SK-N-SH (cell line): ENCODE measurements at regions not wholly inside any gene's neighbourhood (a gene's known extent, or its start where the extent isn't known, plus 50 kb on each side); places are given as distances from the start of the nearest gene placed in this dataset.

ENCODE experiments used
- CTCF ChIA-PET: fragments of 300-600, 350-600 bp; formaldehyde crosslinking; extraction: SDS; loops from one replicate; lab custom pipeline; 2021; lab: Yijun Ruan, JAX
- POLR2A ChIA-PET: fragments of 350-600 bp; sonication (Branson Sonifier 250); formaldehyde crosslinking; extraction: SDS; loops from one replicate; lab custom pipeline; 2020; ENCODE audit warnings: antibody characterized with exemption, inconsistent platforms; lab: Yijun Ruan, JAX
- DNase-seq: peaks from one replicate; pipeline ENCODE4 v3.0.0; 2012
- H2AFZ ChIP-seq: fragments of 200-600 bp; sonication (generic); 2 replicates; pipeline ENCODE4 v1.8.1; 2016; ENCODE audit warnings: antibody characterized with exemption, mild to moderate bottlenecking, low read depth
- H3F3A ChIP-seq: fragments of 200-600 bp; sonication (generic); replicated peaks from 2 replicates; pipeline ENCODE3; 2016; ENCODE audit warnings: antibody characterized with exemption, mild to moderate bottlenecking; ENCODE audit not compliant: insufficient read depth
- H3K27ac ChIP-seq, 2 experiments: fragments of 200-500 bp in 1 of 2; fragments of 200-600 bp in 1 of 2; sonication (Bioruptor generic) in 1 of 2; sonication (generic), shearing (Covaris generic) in 1 of 2; 2 replicates each; pipeline versions ENCODE4 v1.5.1 to v1.6.1; 2014 to 2016; ENCODE audit warnings: low read depth in 2 of 2, inconsistent platforms in 1 of 2, low read length in 1 of 2, mild to moderate bottlenecking in 1 of 2, mixed read lengths in 1 of 2
- H3K27me3 ChIP-seq: fragments of 200-600 bp; sonication (generic), shearing (Covaris generic); 2 replicates; pipeline ENCODE4 v1.6.1; 2016; ENCODE audit warnings: mixed run types; ENCODE audit not compliant: insufficient read depth
- H3K36me3 ChIP-seq, 2 experiments: fragments of 200-500 bp in 1 of 2; fragments of 200-600 bp in 1 of 2; sonication (Bioruptor generic) in 1 of 2; sonication (generic) in 1 of 2; replicated peaks in 1 of 2; 2 replicates each; pipeline versions ENCODE3 to v1.5.1; 2014 to 2016; ENCODE audit warnings: low read length in 1 of 2, mild to moderate bottlenecking in 1 of 2; ENCODE audit not compliant: insufficient read depth in 2 of 2, control insufficient read depth in 1 of 2
- H3K4me1 ChIP-seq, 2 experiments: fragments of 200-500 bp in 1 of 2; fragments of 200-600 bp in 1 of 2; sonication (Bioruptor generic) in 1 of 2; sonication (generic), shearing (Covaris generic) in 1 of 2; 2 replicates each; pipeline versions ENCODE4 v1.5.1 to v1.6.1; 2014 to 2016; ENCODE audit warnings: low read depth in 1 of 2, low read length in 1 of 2, mixed run types in 1 of 2; ENCODE audit not compliant: insufficient read depth in 2 of 2, control insufficient read depth in 1 of 2
- H3K4me2 ChIP-seq: fragments of 200-600 bp; sonication (generic), shearing (Covaris generic); 2 replicates; pipeline ENCODE4 v1.6.1; 2017; ENCODE audit warnings: mixed run types
- H3K4me3 ChIP-seq, 2 experiments: fragments of 200-500 bp in 1 of 2; fragments of 200-600 bp in 1 of 2; sonication (Bioruptor generic) in 1 of 2; sonication (generic), shearing (Covaris generic) in 1 of 2; 2 replicates each; pipeline versions ENCODE4 v1.5.1 to v1.8.1; 2014 to 2016; ENCODE audit warnings: low read depth in 2 of 2, inconsistent platforms in 1 of 2, low read length in 1 of 2, mild to moderate bottlenecking in 1 of 2, mixed read lengths in 1 of 2, moderate library complexity in 1 of 2
- H3K79me2 ChIP-seq: fragments of 200-600 bp; sonication (generic); 2 replicates; pipeline ENCODE4 v1.8.1; 2017; ENCODE audit warnings: mild to moderate bottlenecking; ENCODE audit not compliant: insufficient read depth
- H3K9ac ChIP-seq: fragments of 200-600 bp; sonication (generic); 2 replicates; pipeline ENCODE4 v1.6.1; 2017; ENCODE audit warnings: mixed run types
- H3K9me2 ChIP-seq: fragments of 200-600 bp; sonication (generic); 2 replicates; pipeline ENCODE4 v1.6.1; 2017; ENCODE audit warnings: mixed run types
- H3K9me3 ChIP-seq: fragments of 200-600 bp; sonication (generic); 2 replicates; pipeline ENCODE4 v1.6.1; 2017; ENCODE audit warnings: mixed run types, mild to moderate bottlenecking, moderate library complexity
- H4K20me1 ChIP-seq: fragments of 200-600 bp; sonication (generic); 2 replicates; pipeline ENCODE4 v1.6.1; 2017; ENCODE audit warnings: mild to moderate bottlenecking, mixed run types; ENCODE audit not compliant: insufficient read depth
- ELF1 ChIP-seq: IDR thresholded peaks from 2 replicates; pipeline ENCODE4 v1.4.0; 2012
- EP300 ChIP-seq, 2 experiments: IDR thresholded peaks; 2 replicates each; pipeline versions ENCODE4 v1.4.0 to v1.6.1; 2012; ENCODE audit warnings: borderline replicate concordance in 1 of 2, low read depth in 1 of 2, low read length in 1 of 2
- FOSL2 ChIP-seq: IDR thresholded peaks from 2 replicates; pipeline ENCODE4 v1.4.0; 2012; ENCODE audit warnings: low read depth, mild to moderate bottlenecking, moderate library complexity, borderline replicate concordance
- MEF2A ChIP-seq: IDR thresholded peaks from 2 replicates; pipeline ENCODE4 v1.4.0; 2012; ENCODE audit warnings: low read depth, borderline replicate concordance
- NFIC ChIP-seq: IDR thresholded peaks from 2 replicates; pipeline ENCODE4 v1.4.0; 2012; ENCODE audit warnings: borderline replicate concordance
- NRF1 ChIP-seq: IDR thresholded peaks from 2 replicates; pipeline ENCODE4 v1.6.1; 2012; ENCODE audit warnings: low read depth, mild to moderate bottlenecking, low read length
- POLR2AphosphoS5 ChIP-seq: IDR thresholded peaks from 2 replicates; pipeline ENCODE4 v1.6.1; 2012; ENCODE audit warnings: low read depth, low read length
- RAD21 ChIP-seq: IDR thresholded peaks from 2 replicates; pipeline ENCODE4 v1.6.1; 2012; ENCODE audit warnings: mild to moderate bottlenecking, low read length
- WGBS: methylation state at CpG from one replicate; pipeline ENCODE4 v1.1.6; 2017; ENCODE audit warnings: low lambda C conversion rate; 5-methylcytosine and 5-hydroxymethylcytosine counted together
- TF ChIP-seq, protein P1 (sequence below): IDR thresholded peaks from 2 replicates; pipeline ENCODE4; 2012
- TF ChIP-seq, protein P2 (sequence below): fragments of 200-600 bp; sonication (generic); IDR thresholded peaks from 2 replicates; pipeline ENCODE4 v1.6.1; 2017; ENCODE audit warnings: antibody characterized with exemption, mild to moderate bottlenecking, moderate library complexity
- TF ChIP-seq, protein P3 (sequence below): fragments of 150-350 bp; IDR thresholded peaks from 2 replicates; pipeline ENCODE4 v1.6.1; 2017; ENCODE audit warnings: antibody characterized with exemption, low read length, low read depth, borderline replicate concordance
- TF ChIP-seq, protein P4 (sequence below): IDR thresholded peaks from 2 replicates; pipeline ENCODE4 v1.4.0; 2012; ENCODE audit warnings: low read depth, borderline replicate concordance
- TF ChIP-seq, protein P5 (sequence below): IDR thresholded peaks from 2 replicates; pipeline ENCODE4 v1.6.1; 2012; ENCODE audit warnings: mild to moderate bottlenecking, low read depth, low read length, moderate library complexity
- TF ChIP-seq, protein P6 (sequence below): IDR thresholded peaks from 2 replicates; pipeline ENCODE4 v1.4.0; 2012; ENCODE audit warnings: low read depth

DNA sequence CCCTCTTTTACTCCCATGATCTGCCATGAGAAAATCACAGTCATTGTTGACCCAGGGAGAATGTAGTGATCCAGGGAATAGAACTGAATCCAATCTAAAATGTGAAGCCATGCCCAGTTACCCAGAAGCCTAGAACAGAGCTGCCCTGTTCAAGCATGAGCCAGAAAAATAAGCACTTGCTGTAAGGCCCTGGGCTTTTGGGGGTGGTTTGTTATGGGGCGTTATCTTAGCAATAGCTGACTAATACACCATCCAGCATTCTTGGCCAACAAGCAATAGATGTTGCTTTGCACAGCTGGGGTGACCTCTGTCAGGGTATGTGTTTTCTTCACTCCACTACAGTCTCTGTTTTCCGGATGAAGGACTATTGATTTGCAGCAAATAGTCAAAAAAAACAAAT is 120.4 kb downstream of the ZFP64 start:
- Histone ChIP-seq H3K36me3 (no peaks in the 10 kb centered on the region), H3K9me2 (no peaks in the 10 kb centered on the region), H3K27ac (no peak overlapping the region), H3K4me3 (no peak overlapping the region), H3F3A (peaks cover 4% of the 10 kb centered on the region)
- CTCF ChIA-PET, result interaction anchor here (0.9 to 1.1 kb wide), 2 partner anchors 271 to 391 kb away, joined by 3 read pairs; no protein-coding TSS in a partner anchor
- no peak for TF ChIP-seq RAD21
- TF ChIP-seq, protein P1, sequence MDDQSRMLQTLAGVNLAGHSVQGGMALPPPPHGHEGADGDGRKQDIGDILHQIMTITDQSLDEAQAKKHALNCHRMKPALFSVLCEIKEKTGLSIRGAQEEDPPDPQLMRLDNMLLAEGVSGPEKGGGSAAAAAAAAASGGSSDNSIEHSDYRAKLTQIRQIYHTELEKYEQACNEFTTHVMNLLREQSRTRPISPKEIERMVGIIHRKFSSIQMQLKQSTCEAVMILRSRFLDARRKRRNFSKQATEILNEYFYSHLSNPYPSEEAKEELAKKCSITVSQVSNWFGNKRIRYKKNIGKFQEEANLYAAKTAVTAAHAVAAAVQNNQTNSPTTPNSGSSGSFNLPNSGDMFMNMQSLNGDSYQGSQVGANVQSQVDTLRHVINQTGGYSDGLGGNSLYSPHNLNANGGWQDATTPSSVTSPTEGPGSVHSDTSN, result no peak
- TF ChIP-seq, protein P2, sequence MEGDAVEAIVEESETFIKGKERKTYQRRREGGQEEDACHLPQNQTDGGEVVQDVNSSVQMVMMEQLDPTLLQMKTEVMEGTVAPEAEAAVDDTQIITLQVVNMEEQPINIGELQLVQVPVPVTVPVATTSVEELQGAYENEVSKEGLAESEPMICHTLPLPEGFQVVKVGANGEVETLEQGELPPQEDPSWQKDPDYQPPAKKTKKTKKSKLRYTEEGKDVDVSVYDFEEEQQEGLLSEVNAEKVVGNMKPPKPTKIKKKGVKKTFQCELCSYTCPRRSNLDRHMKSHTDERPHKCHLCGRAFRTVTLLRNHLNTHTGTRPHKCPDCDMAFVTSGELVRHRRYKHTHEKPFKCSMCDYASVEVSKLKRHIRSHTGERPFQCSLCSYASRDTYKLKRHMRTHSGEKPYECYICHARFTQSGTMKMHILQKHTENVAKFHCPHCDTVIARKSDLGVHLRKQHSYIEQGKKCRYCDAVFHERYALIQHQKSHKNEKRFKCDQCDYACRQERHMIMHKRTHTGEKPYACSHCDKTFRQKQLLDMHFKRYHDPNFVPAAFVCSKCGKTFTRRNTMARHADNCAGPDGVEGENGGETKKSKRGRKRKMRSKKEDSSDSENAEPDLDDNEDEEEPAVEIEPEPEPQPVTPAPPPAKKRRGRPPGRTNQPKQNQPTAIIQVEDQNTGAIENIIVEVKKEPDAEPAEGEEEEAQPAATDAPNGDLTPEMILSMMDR, result no peak
- no peak for TF ChIP-seq EP300 (IDR thresholded peaks at IDR 0.05; ENCODE audit: borderline replicate concordance in 1 of 2, low read depth in 1 of 2, low read length in 1 of 2)
- TF ChIP-seq NRF1, result no peak
- TF ChIP-seq, protein P3, sequence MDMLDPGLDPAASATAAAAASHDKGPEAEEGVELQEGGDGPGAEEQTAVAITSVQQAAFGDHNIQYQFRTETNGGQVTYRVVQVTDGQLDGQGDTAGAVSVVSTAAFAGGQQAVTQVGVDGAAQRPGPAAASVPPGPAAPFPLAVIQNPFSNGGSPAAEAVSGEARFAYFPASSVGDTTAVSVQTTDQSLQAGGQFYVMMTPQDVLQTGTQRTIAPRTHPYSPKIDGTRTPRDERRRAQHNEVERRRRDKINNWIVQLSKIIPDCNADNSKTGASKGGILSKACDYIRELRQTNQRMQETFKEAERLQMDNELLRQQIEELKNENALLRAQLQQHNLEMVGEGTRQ, result no peak
- TF ChIP-seq, protein P4, sequence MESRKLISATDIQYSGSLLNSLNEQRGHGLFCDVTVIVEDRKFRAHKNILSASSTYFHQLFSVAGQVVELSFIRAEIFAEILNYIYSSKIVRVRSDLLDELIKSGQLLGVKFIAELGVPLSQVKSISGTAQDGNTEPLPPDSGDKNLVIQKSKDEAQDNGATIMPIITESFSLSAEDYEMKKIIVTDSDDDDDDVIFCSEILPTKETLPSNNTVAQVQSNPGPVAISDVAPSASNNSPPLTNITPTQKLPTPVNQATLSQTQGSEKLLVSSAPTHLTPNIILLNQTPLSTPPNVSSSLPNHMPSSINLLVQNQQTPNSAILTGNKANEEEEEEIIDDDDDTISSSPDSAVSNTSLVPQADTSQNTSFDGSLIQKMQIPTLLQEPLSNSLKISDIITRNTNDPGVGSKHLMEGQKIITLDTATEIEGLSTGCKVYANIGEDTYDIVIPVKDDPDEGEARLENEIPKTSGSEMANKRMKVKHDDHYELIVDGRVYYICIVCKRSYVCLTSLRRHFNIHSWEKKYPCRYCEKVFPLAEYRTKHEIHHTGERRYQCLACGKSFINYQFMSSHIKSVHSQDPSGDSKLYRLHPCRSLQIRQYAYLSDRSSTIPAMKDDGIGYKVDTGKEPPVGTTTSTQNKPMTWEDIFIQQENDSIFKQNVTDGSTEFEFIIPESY, result no peak
- TF ChIP-seq ELF1, result no peak
- TF ChIP-seq, protein P5, sequence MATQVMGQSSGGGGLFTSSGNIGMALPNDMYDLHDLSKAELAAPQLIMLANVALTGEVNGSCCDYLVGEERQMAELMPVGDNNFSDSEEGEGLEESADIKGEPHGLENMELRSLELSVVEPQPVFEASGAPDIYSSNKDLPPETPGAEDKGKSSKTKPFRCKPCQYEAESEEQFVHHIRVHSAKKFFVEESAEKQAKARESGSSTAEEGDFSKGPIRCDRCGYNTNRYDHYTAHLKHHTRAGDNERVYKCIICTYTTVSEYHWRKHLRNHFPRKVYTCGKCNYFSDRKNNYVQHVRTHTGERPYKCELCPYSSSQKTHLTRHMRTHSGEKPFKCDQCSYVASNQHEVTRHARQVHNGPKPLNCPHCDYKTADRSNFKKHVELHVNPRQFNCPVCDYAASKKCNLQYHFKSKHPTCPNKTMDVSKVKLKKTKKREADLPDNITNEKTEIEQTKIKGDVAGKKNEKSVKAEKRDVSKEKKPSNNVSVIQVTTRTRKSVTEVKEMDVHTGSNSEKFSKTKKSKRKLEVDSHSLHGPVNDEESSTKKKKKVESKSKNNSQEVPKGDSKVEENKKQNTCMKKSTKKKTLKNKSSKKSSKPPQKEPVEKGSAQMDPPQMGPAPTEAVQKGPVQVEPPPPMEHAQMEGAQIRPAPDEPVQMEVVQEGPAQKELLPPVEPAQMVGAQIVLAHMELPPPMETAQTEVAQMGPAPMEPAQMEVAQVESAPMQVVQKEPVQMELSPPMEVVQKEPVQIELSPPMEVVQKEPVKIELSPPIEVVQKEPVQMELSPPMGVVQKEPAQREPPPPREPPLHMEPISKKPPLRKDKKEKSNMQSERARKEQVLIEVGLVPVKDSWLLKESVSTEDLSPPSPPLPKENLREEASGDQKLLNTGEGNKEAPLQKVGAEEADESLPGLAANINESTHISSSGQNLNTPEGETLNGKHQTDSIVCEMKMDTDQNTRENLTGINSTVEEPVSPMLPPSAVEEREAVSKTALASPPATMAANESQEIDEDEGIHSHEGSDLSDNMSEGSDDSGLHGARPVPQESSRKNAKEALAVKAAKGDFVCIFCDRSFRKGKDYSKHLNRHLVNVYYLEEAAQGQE, result no peak
- TF ChIP-seq, protein P6, sequence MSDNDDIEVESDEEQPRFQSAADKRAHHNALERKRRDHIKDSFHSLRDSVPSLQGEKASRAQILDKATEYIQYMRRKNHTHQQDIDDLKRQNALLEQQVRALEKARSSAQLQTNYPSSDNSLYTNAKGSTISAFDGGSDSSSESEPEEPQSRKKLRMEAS, result no peak
- TF ChIP-seq NFIC, result no peak
- no peak for TF ChIP-seq MEF2A
- TF ChIP-seq POLR2AphosphoS5, result no peak
- TF ChIP-seq FOSL2, result no peak
- TF ChIP-seq, all 33 proteins: peak for 0
- POLR2A ChIA-PET, result no interaction called here
- 88% methylated on average over 2 of the region's 2 CpGs for WGBS
- H3K9me3 ChIP-seq, result no peaks in the 10 kb centered on the region
- H4K20me1 ChIP-seq, result no peaks in the 10 kb centered on the region
- H3K27me3 ChIP-seq, result no peaks in the 10 kb centered on the region
- H3K79me2 ChIP-seq, result no peaks in the 10 kb centered on the region
- H2AFZ ChIP-seq, result no peak overlapping the region
- H3K9ac ChIP-seq, result no peak overlapping the region
- no peak overlapping the region for H3K4me2 ChIP-seq
- peaks cover 0 to 4% of the 10 kb centered on the region in 2 experiments; a peak in 1 of 4 replicates for H3K4me1 ChIP-seq
- DNase-seq, result no peak
